NCI-H1092 treated with DMSO at 0.1 percent for 48 hours (cell line): ENCODE measurements at regions not wholly inside any gene's neighbourhood (a gene's known extent, or its start where the extent isn't known, plus 50 kb on each side); places are given as distances from the start of the nearest gene placed in this dataset.

Experiments
- DNase-seq: peaks from one replicate; lab custom pipeline; 2025; lab: John Stamatoyannopoulos, UW

GRCh38 chr5:3954633-3955032 lies 359.0 kb downstream of the IRX1 start:
- DNase-seq, result no peak

GRCh38 chr5:3957658-3958057 lies 362.0 kb downstream of the IRX1 start:
- no peak for DNase-seq

- no peak for DNase-seq
Observed at GRCh38 chr5:3958389-3958788, 362.8 kb downstream of the IRX1 start.

- DNase-seq, result no peak
Observed at GRCh38 chr5:3962113-3962512, 366.5 kb downstream of the IRX1 start.

GRCh38 chr5:3963652-3964051 lies 368.0 kb downstream of the IRX1 start:
- no peak for DNase-seq

GRCh38 chr5:3980156-3980555 lies 384.5 kb downstream of the IRX1 start:
- no peak for DNase-seq

- DNase-seq, result no peak
Observed at GRCh38 chr5:3987867-3988266, 392.2 kb downstream of the IRX1 start.

GRCh38 chr5:3993856-3994473 lies 398.3 kb downstream of the IRX1 start:
- DNase-seq, result no peak

- no peak for DNase-seq
Observed at GRCh38 chr5:3994628-3995027, 399.0 kb downstream of the IRX1 start.

GRCh38 chr5:3995954-3996619 lies 400.5 kb downstream of the IRX1 start:
- DNase-seq, result no peak

- DNase-seq, result no peak
Observed at GRCh38 chr5:3996707-3997336, 401.2 kb downstream of the IRX1 start.

- DNase-seq, result no peak
Observed at GRCh38 chr5:3997670-3998069, 402.0 kb downstream of the IRX1 start.

- DNase-seq, result no peak
Observed at GRCh38 chr5:3999929-4000328, 404.3 kb downstream of the IRX1 start.

GRCh38 chr5:4001004-4001403 lies 405.4 kb downstream of the IRX1 start:
- no peak for DNase-seq

GRCh38 chr5:4001758-4002533 lies 406.3 kb downstream of the IRX1 start:
- DNase-seq, result no peak

GRCh38 chr5:4005335-4005734 lies 409.7 kb downstream of the IRX1 start:
- no peak for DNase-seq

- no peak for DNase-seq
Observed at GRCh38 chr5:4007001-4007400, 411.4 kb downstream of the IRX1 start.

- no peak for DNase-seq
Observed at GRCh38 chr5:4011943-4012342, 416.3 kb downstream of the IRX1 start.

- no peak for DNase-seq
Observed at GRCh38 chr5:4013106-4013898, 417.7 kb downstream of the IRX1 start.

GRCh38 chr5:4015709-4016108 lies 420.1 kb downstream of the IRX1 start:
- DNase-seq, result no peak

- DNase-seq, result no peak
Observed at GRCh38 chr5:4017076-4017803, 421.6 kb downstream of the IRX1 start.
